Neuronal stem cell (in vitro differentiated cells): ENCODE measurements at regions not wholly inside any gene's neighbourhood (a gene's known extent, or its start where the extent isn't known, plus 50 kb on each side); places are given as distances from the start of the nearest gene placed in this dataset.

Experiments
- DNase-seq: peaks from one replicate; pipeline ENCODE4 v3.0.0-alpha.2; 2013; ENCODE audit warnings: low spot score
- H2AFZ ChIP-seq: one replicate; pipeline ENCODE4 v1.6.1; 2013; ENCODE audit warnings: mild to moderate bottlenecking, low read length, inconsistent platforms
- H2AK5ac ChIP-seq: 2 replicates; pipeline ENCODE4 v1.6.1; 2013; ENCODE audit warnings: low read depth, mild to moderate bottlenecking, inconsistent platforms, low read length, moderate library complexity, mixed read lengths
- H2BK120ac ChIP-seq: 2 replicates; pipeline ENCODE4 v1.6.1; 2013; ENCODE audit warnings: low read depth, mild to moderate bottlenecking, inconsistent platforms, low read length, moderate library complexity, mixed read lengths
- H2BK12ac ChIP-seq: one replicate; pipeline ENCODE4 v1.6.1; 2013; ENCODE audit warnings: low read length, inconsistent platforms
- H2BK15ac ChIP-seq: 2 replicates; pipeline ENCODE4 v1.6.1; 2013; ENCODE audit warnings: mild to moderate bottlenecking, low read length, inconsistent platforms, mixed read lengths
- H2BK5ac ChIP-seq: one replicate; pipeline ENCODE4 v1.6.1; 2013; ENCODE audit warnings: inconsistent platforms, mild to moderate bottlenecking, low read length, moderate library complexity
- H3K14ac ChIP-seq: one replicate; pipeline ENCODE4 v1.6.1; 2013; ENCODE audit warnings: low read length, inconsistent platforms
- H3K18ac ChIP-seq: 2 replicates; pipeline ENCODE4 v1.6.1; 2013; ENCODE audit warnings: low read length, inconsistent platforms
- H3K23ac ChIP-seq: 2 replicates; pipeline ENCODE4 v1.6.1; 2013; ENCODE audit warnings: low read depth, mild to moderate bottlenecking, mixed read lengths, low read length, inconsistent platforms; ENCODE audit not compliant: poor library complexity
- H3K27ac ChIP-seq: replicated peaks from 3 replicates; pipeline ENCODE4 v1.5.1; 2013; ENCODE audit warnings: low read length, inconsistent platforms
- H3K27me3 ChIP-seq, 3 experiments: 2 replicates each; pipeline ENCODE4 v1.6.1; 2013; ENCODE audit warnings: low read length in 3 of 3, mild to moderate bottlenecking in 2 of 3, inconsistent platforms in 1 of 3, low read depth in 1 of 3, mixed read lengths in 1 of 3, moderate library complexity in 1 of 3; ENCODE audit not compliant: control insufficient read depth in 3 of 3, insufficient read depth in 3 of 3
- H3K36me3 ChIP-seq, 2 donors: replicated peaks in 1 of 2; 2 replicates each; pipeline ENCODE4 v1.6.1; 2013; ENCODE audit warnings: low read length in 2 of 2; ENCODE audit not compliant: control insufficient read depth in 2 of 2, insufficient read depth in 2 of 2
- H3K4ac ChIP-seq: 2 replicates; pipeline ENCODE4 v1.6.1; 2013; ENCODE audit warnings: inconsistent platforms, mild to moderate bottlenecking, low read length, moderate library complexity
- H3K4me1 ChIP-seq, 2 donors: 1 replicate in 1 of 2; 2 replicates in 1 of 2; pipeline ENCODE4 v1.6.1; 2013; ENCODE audit warnings: low read length in 2 of 2, low read depth in 1 of 2; ENCODE audit not compliant: control insufficient read depth in 2 of 2, insufficient read depth in 1 of 2
- H3K4me2 ChIP-seq: one replicate; pipeline ENCODE4 v1.6.1; 2013; ENCODE audit warnings: mild to moderate bottlenecking, low read length, inconsistent platforms; ENCODE audit not compliant: insufficient read depth, poor library complexity, severe bottlenecking
- H3K4me3 ChIP-seq, 2 donors: 2 replicates each; pipeline ENCODE4 v1.5.1; 2013; ENCODE audit warnings: low read length in 2 of 2, mild to moderate bottlenecking in 2 of 2, inconsistent platforms in 1 of 2, moderate library complexity in 1 of 2
- H3K79me1 ChIP-seq: one replicate; pipeline ENCODE4 v1.6.1; 2013; ENCODE audit warnings: low read depth, mild to moderate bottlenecking, inconsistent platforms, low read length, moderate library complexity
- H3K9ac ChIP-seq: one replicate; pipeline ENCODE4 v1.6.1; 2013; ENCODE audit warnings: mild to moderate bottlenecking, low read depth, low read length, inconsistent platforms; ENCODE audit not compliant: poor library complexity
- H3K9me3 ChIP-seq, 2 donors: replicated peaks in 1 of 2; 2 replicates each; pipeline versions ENCODE3 to v1.6.1; 2013; ENCODE audit warnings: low read length in 2 of 2, mild to moderate bottlenecking in 2 of 2, inconsistent platforms in 1 of 2, low read depth in 1 of 2, mixed read lengths in 1 of 2, moderate library complexity in 1 of 2; ENCODE audit not compliant: control insufficient read depth in 2 of 2, insufficient read depth in 1 of 2
- H4K8ac ChIP-seq: one replicate; pipeline ENCODE4 v1.6.1; 2013; ENCODE audit warnings: low read depth, mild to moderate bottlenecking, inconsistent platforms, low read length, moderate library complexity
- H4K91ac ChIP-seq: one replicate; pipeline ENCODE4 v1.6.1; 2013; ENCODE audit warnings: low read length, low read depth, mild to moderate bottlenecking, inconsistent platforms; ENCODE audit not compliant: poor library complexity
- WGBS, 2 donors: extraction: QIAGEN DNeasy Blood & Tissue Kit; methylation state at CpG; one replicate each; pipeline ENCODE4 v1.1.7; 2013; ENCODE audit warnings: missing lambda C conversion rate in 2 of 2, mixed read lengths in 1 of 2; ENCODE audit not compliant: insufficient read length in 2 of 2, insufficient replicate concordance in 1 of 2; ENCODE audit errors: extremely low coverage in 2 of 2; 5-methylcytosine and 5-hydroxymethylcytosine counted together

GRCh38 chr13:84211048-84211447 lies 328.8 kb upstream of the SLITRK1 start:
- no CpG with 5 or more reads among the region's 2 CpGs for whole genome bisulfite sequencing, 2 donors
- Histone ChIP-seq H3K14ac (no peak overlapping the region), H3K79me1 (no peaks in the 10 kb centered on the region), H3K9me3 (no peaks in the 10 kb centered on the region), H2BK120ac (no peak overlapping the region), H3K18ac (no peak overlapping the region), H3K23ac (no peak overlapping the region), H4K8ac (no peak overlapping the region), H3K36me3 (no peaks in the 10 kb centered on the region), H3K4me1 (no peaks in the 10 kb centered on the region), H3K9ac (no peak overlapping the region), H3K27ac (no peak overlapping the region), H2BK5ac (no peak overlapping the region), H3K27me3 (no peaks in the 10 kb centered on the region), H2AFZ (no peak overlapping the region), H3K4me3 (no peak overlapping the region), H3K4ac (no peak overlapping the region), H2BK15ac (no peak overlapping the region), H3K4me2 (no peak overlapping the region), H4K91ac (no peak overlapping the region), H2BK12ac (no peak overlapping the region), H2AK5ac (no peak overlapping the region)
- no peak for DNase-seq

- Histone ChIP-seq H3K4me3 (no peak overlapping the region), H4K91ac (no peak overlapping the region), H3K27me3 (no peaks in the 10 kb centered on the region), H2BK15ac (no peak overlapping the region), H2AFZ (no peak overlapping the region), H3K9me3 (no peaks in the 10 kb centered on the region), H3K36me3 (no peaks in the 10 kb centered on the region), H2BK5ac (no peak overlapping the region), H3K4me1 (no peaks in the 10 kb centered on the region), H3K14ac (no peak overlapping the region), H3K4ac (no peak overlapping the region), H3K18ac (no peak overlapping the region), H4K8ac (no peak overlapping the region), H3K4me2 (no peak overlapping the region), H2BK120ac (no peak overlapping the region), H3K27ac (no peak overlapping the region), H3K79me1 (no peaks in the 10 kb centered on the region), H2AK5ac (no peak overlapping the region), H2BK12ac (no peak overlapping the region), H3K23ac (no peak overlapping the region), H3K9ac (no peak overlapping the region)
- no peak for DNase-seq
- no CpG with 5 or more reads among the region's 7 CpGs for WGBS, 2 donors
Measured at GRCh38 chr13:84208246-84208910, 326.1 kb upstream of the SLITRK1 start.

- Histone ChIP-seq H2BK15ac (no peak overlapping the region), H2AFZ (no peak overlapping the region), H4K91ac (no peak overlapping the region), H3K4me3 (no peak overlapping the region), H3K4ac (no peak overlapping the region), H3K4me2 (no peak overlapping the region), H2BK120ac (no peak overlapping the region), H2BK5ac (no peak overlapping the region), H3K14ac (no peak overlapping the region), H3K23ac (no peak overlapping the region), H3K27ac (no peak overlapping the region), H2AK5ac (no peak overlapping the region), H3K27me3 (no peaks in the 10 kb centered on the region), H3K18ac (no peak overlapping the region), H3K36me3 (no peaks in the 10 kb centered on the region), H2BK12ac (no peak overlapping the region), H4K8ac (no peak overlapping the region), H3K9me3 (no peaks in the 10 kb centered on the region), H3K4me1 (no peaks in the 10 kb centered on the region), H3K79me1 (no peaks in the 10 kb centered on the region), H3K9ac (no peak overlapping the region)
- no CpG with 5 or more reads among the region's 2 CpGs for WGBS, 2 donors
- no peak for DNase-seq
Measured at GRCh38 chr13:84207509-84207908, 325.2 kb upstream of the SLITRK1 start.

- Histone ChIP-seq H3K14ac (no peak overlapping the region), H3K27me3 (no peaks in the 10 kb centered on the region), H2AFZ (no peak overlapping the region), H3K4me2 (no peak overlapping the region), H2BK15ac (no peak overlapping the region), H3K4ac (no peak overlapping the region), H3K27ac (no peak overlapping the region), H3K9ac (no peak overlapping the region), H3K79me1 (no peaks in the 10 kb centered on the region), H3K4me1 (no peaks in the 10 kb centered on the region), H3K23ac (no peak overlapping the region), H2BK12ac (no peak overlapping the region), H3K18ac (no peak overlapping the region), H3K4me3 (no peak overlapping the region), H3K36me3 (no peaks in the 10 kb centered on the region), H3K9me3 (peaks cover 0 to 7% of the 10 kb centered on the region in 2 donors), H2AK5ac (no peak overlapping the region), H4K91ac (no peak overlapping the region), H2BK5ac (no peak overlapping the region), H4K8ac (no peak overlapping the region), H2BK120ac (no peak overlapping the region)
- no peak for DNase-seq
- no CpG with 5 or more reads among the region's 4 CpGs for WGBS, 2 donors
Measured at GRCh38 chr13:84200971-84201370, 318.7 kb upstream of the SLITRK1 start.
